A549 (cell line): ENCODE measurements at regions not wholly inside any gene's neighbourhood (a gene's known extent, or its start where the extent isn't known, plus 50 kb on each side); places are given as distances from the start of the nearest gene placed in this dataset.

Experiments
- CBX8 ChIP-seq: fragments of 200-600 bp; sonication (generic); IDR thresholded peaks from 2 replicates; pipeline ENCODE4 v1.6.1; 2016
- CTCF ChIP-seq: fragments of >200 bp; sonication (Bioruptor Twin); formaldehyde crosslinking; IDR thresholded peaks from 3 replicates; pipeline ENCODE4 v1.5.1; 2016
- ESRRA ChIP-seq: fragments of 150-350 bp; IDR thresholded peaks from 2 replicates; pipeline ENCODE4 v1.6.1; 2014; ENCODE audit warnings: mild to moderate bottlenecking, low read length, borderline replicate concordance
- HDAC2 ChIP-seq: fragments of 200-600 bp; sonication (generic); IDR thresholded peaks from 2 replicates; pipeline ENCODE4 v1.6.1; 2016
- NR3C1 ChIP-seq: fragments of >200 bp; sonication (Bioruptor Twin); formaldehyde crosslinking; IDR thresholded peaks from 3 replicates; pipeline ENCODE4 v1.6.1; 2017
- POLR2A ChIP-seq: IDR thresholded peaks from 2 replicates; pipeline ENCODE4 v1.6.1; 2012; ENCODE audit warnings: mild to moderate bottlenecking, low read length
- RCOR1 ChIP-seq: fragments of 150-350 bp; IDR thresholded peaks from 2 replicates; pipeline ENCODE4 v1.6.1; 2014; ENCODE audit warnings: antibody characterized with exemption, low read length, low read depth
- RFX5 ChIP-seq: fragments of 450-650 bp; IDR thresholded peaks from 2 replicates; pipeline ENCODE4 v1.7.1; 2014; ENCODE audit warnings: antibody characterized with exemption, mild to moderate bottlenecking, moderate library complexity
- RNF2 ChIP-seq: fragments of 200-600 bp; sonication (generic); IDR thresholded peaks from 2 replicates; pipeline ENCODE4 v1.6.1; 2016; ENCODE audit warnings: low read depth, mild to moderate bottlenecking, antibody characterized with exemption, moderate library complexity, borderline replicate concordance
- ZC3H11A ChIP-seq: fragments of 450-650 bp; IDR thresholded peaks from 2 replicates; pipeline ENCODE4 v1.6.1; 2014; ENCODE audit warnings: antibody characterized with exemption, mild to moderate bottlenecking
- TF ChIP-seq, protein P1 (sequence below): IDR thresholded peaks from 2 replicates; pipeline ENCODE4 v1.6.1; 2012
- TF ChIP-seq, protein P2 (sequence below): fragments of 200-600 bp; sonication (generic); IDR thresholded peaks from 2 replicates; pipeline ENCODE4 v1.6.1; 2016; ENCODE audit warnings: antibody characterized with exemption, mild to moderate bottlenecking, moderate library complexity
- TF ChIP-seq, protein P3 (sequence below): fragments of >200 bp; sonication (Bioruptor Twin); formaldehyde crosslinking; IDR thresholded peaks from 3 replicates; pipeline ENCODE4 v1.6.1; 2016

DNA sequence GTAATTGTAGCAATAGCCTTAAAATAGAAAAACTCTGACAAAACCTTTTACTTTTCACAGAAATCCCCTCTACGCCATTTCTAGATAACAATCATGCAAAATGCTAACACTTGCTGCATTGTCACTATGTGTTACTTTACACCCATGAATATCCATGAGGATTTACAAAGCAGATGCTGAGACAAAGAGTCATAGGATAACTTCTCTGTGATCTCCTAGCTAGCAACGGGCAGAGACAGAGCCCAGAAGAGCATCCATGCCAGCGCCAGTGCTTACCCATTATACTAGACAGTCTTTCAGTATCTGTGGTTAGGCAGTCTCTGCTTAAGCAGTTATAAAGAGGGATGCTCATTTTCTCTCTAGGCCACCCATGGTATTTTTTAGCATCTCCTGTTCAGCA lies 474.1 kb downstream of the CAAP1 start:
- TF ChIP-seq CTCF: no peak
- TF ChIP-seq, protein P1, sequence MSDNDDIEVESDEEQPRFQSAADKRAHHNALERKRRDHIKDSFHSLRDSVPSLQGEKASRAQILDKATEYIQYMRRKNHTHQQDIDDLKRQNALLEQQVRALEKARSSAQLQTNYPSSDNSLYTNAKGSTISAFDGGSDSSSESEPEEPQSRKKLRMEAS: no peak
- no peak for TF ChIP-seq RFX5
- no peak for TF ChIP-seq HDAC2
- TF ChIP-seq RNF2: no peak
- TF ChIP-seq ESRRA: no peak
- TF ChIP-seq ZC3H11A: no peak
- TF ChIP-seq CBX8: no peak
- no peak for TF ChIP-seq POLR2A
- TF ChIP-seq, protein P2, sequence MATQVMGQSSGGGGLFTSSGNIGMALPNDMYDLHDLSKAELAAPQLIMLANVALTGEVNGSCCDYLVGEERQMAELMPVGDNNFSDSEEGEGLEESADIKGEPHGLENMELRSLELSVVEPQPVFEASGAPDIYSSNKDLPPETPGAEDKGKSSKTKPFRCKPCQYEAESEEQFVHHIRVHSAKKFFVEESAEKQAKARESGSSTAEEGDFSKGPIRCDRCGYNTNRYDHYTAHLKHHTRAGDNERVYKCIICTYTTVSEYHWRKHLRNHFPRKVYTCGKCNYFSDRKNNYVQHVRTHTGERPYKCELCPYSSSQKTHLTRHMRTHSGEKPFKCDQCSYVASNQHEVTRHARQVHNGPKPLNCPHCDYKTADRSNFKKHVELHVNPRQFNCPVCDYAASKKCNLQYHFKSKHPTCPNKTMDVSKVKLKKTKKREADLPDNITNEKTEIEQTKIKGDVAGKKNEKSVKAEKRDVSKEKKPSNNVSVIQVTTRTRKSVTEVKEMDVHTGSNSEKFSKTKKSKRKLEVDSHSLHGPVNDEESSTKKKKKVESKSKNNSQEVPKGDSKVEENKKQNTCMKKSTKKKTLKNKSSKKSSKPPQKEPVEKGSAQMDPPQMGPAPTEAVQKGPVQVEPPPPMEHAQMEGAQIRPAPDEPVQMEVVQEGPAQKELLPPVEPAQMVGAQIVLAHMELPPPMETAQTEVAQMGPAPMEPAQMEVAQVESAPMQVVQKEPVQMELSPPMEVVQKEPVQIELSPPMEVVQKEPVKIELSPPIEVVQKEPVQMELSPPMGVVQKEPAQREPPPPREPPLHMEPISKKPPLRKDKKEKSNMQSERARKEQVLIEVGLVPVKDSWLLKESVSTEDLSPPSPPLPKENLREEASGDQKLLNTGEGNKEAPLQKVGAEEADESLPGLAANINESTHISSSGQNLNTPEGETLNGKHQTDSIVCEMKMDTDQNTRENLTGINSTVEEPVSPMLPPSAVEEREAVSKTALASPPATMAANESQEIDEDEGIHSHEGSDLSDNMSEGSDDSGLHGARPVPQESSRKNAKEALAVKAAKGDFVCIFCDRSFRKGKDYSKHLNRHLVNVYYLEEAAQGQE: no peak
- TF ChIP-seq, protein P3, sequence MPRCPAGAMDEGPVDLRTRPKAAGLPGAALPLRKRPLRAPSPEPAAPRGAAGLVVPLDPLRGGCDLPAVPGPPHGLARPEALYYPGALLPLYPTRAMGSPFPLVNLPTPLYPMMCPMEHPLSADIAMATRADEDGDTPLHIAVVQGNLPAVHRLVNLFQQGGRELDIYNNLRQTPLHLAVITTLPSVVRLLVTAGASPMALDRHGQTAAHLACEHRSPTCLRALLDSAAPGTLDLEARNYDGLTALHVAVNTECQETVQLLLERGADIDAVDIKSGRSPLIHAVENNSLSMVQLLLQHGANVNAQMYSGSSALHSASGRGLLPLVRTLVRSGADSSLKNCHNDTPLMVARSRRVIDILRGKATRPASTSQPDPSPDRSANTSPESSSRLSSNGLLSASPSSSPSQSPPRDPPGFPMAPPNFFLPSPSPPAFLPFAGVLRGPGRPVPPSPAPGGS: no peak
- TF ChIP-seq RCOR1: no peak
- TF ChIP-seq NR3C1: no peak
